Colonic mucosa (tissue), 4 donors: ENCODE measurements at regions not wholly inside any gene's neighbourhood (a gene's known extent, or its start where the extent isn't known, plus 50 kb on each side); places are given as distances from the start of the nearest gene placed in this dataset.
"Not testable (repeated sequence)": the region's sequence is repeated elsewhere in the genome, so short reads cannot be mapped to it uniquely, and the experiment has no call there.

Source experiments
- DNase-seq: peaks from one replicate; pipeline ENCODE4 v3.0.0-alpha.2; 2020
- H3K27ac ChIP-seq: fragments of 200-600 bp; one replicate; pipeline ENCODE4 v1.8.0; 2021
- H3K27me3 ChIP-seq: fragments of 200-600 bp; one replicate; pipeline ENCODE4 v1.8.0; 2021
- H3K36me3 ChIP-seq: fragments of 200-600 bp; one replicate; pipeline ENCODE4 v1.8.0; 2021
- H3K4me1 ChIP-seq: fragments of 200-600 bp; one replicate; pipeline ENCODE4 v1.8.0; 2021; ENCODE audit warnings: mild to moderate bottlenecking
- H3K4me3 ChIP-seq: fragments of 200-600 bp; one replicate; pipeline ENCODE4 v1.8.0; 2021
- H3K9ac ChIP-seq, 2 donors: one replicate each; pipeline ENCODE4 v1.7.0; 2013; ENCODE audit warnings: control low read depth in 2 of 2, low read depth in 2 of 2, low read length in 2 of 2
- H3K9me3 ChIP-seq: fragments of 200-600 bp; one replicate; pipeline ENCODE4 v1.8.0; 2021
- CTCF ChIP-seq: fragments of 200-600 bp; IDR thresholded peaks from one replicate; pipeline ENCODE4 v1.8.0; 2022; ENCODE audit warnings: antibody characterized with exemption, mild to moderate bottlenecking
- intact Hi-C: fragments of 100-400 bp; cut with DNase I; formaldehyde crosslinking; loops from one replicate; pipeline ENCODE4 v1.14.1; 2022
- donor health status: healthy.
- donor health status: DM: no; HTN: no; CAD: no.
- donor health status: DM: no; HTN: no; CAD: no.

GRCh38 chr11:96869207-96869606 lies 479.4 kb downstream of the JRKL start:
- Histone ChIP-seq H3K9ac (no peak overlapping the region), H3K27ac (no peak overlapping the region), H3K9me3 (no peaks in the 10 kb centered on the region), H3K27me3 (no peaks in the 10 kb centered on the region), H3K4me3 (no peak overlapping the region), H3K4me1 (no peaks in the 10 kb centered on the region), H3K36me3 (no peaks in the 10 kb centered on the region)
- TF ChIP-seq CTCF: no peak
- DNase-seq: no peak
- intact Hi-C loops: no loop called here

GRCh38 chr11:96875712-96876111 lies 485.9 kb downstream of the JRKL start:
- H3K4me3 ChIP-seq: no peak overlapping the region
- DNase-seq: no peak
- no peak overlapping the region for H3K27ac ChIP-seq
- intact Hi-C loops: no loop called here
- no peaks in the 10 kb centered on the region for H3K9me3 ChIP-seq
- no peaks in the 10 kb centered on the region for H3K36me3 ChIP-seq
- H3K27me3 ChIP-seq: no peaks in the 10 kb centered on the region
- no peaks in the 10 kb centered on the region for H3K4me1 ChIP-seq
- no peak overlapping the region for H3K9ac ChIP-seq
- TF ChIP-seq CTCF: no peak

- no peak for DNase-seq
- Histone ChIP-seq H3K27ac (no peak overlapping the region), H3K9me3 (no peaks in the 10 kb centered on the region), H3K4me1 (no peaks in the 10 kb centered on the region), H3K9ac (no peak overlapping the region), H3K27me3 (no peaks in the 10 kb centered on the region), H3K4me3 (no peak overlapping the region), H3K36me3 (no peaks in the 10 kb centered on the region)
- intact Hi-C loops: no loop called here
- TF ChIP-seq CTCF: no peak
Measured at GRCh38 chr11:96878299-96879051, 488.7 kb downstream of the JRKL start.

GRCh38 chr11:96882622-96883021 lies 492.8 kb downstream of the JRKL start:
- H3K4me1 ChIP-seq, H3K9me3 ChIP-seq, H3K27ac ChIP-seq, H3K4me3 ChIP-seq, H3K9ac ChIP-seq, H3K27me3 ChIP-seq, DNase-seq, H3K36me3 ChIP-seq, intact Hi-C loops: not testable (repeated sequence)

- Histone ChIP-seq H3K36me3 (no peaks in the 10 kb centered on the region), H3K4me3 (no peak overlapping the region), H3K9me3 (no peaks in the 10 kb centered on the region), H3K27me3 (no peaks in the 10 kb centered on the region), H3K4me1 (no peaks in the 10 kb centered on the region), H3K27ac (no peak overlapping the region), H3K9ac (no peak overlapping the region)
- intact Hi-C loops: no loop called here
- no peak for TF ChIP-seq CTCF
- no peak for DNase-seq
Measured at GRCh38 chr11:96885405-96885804, 495.6 kb downstream of the JRKL start.

GRCh38 chr11:96885912-96886311 lies 496.1 kb downstream of the JRKL start:
- Histone ChIP-seq H3K9me3 (no peaks in the 10 kb centered on the region), H3K27me3 (no peaks in the 10 kb centered on the region), H3K9ac (no peak overlapping the region), H3K4me3 (no peak overlapping the region), H3K4me1 (no peaks in the 10 kb centered on the region), H3K36me3 (no peaks in the 10 kb centered on the region), H3K27ac (no peak overlapping the region)
- intact Hi-C loops: no loop called here
- no peak for TF ChIP-seq CTCF
- no peak for DNase-seq
